ENCODE measurements at regions not wholly inside any gene's neighbourhood (a gene's known extent, or its start where the extent isn't known, plus 50 kb on each side); places are given as distances from the start of the nearest gene placed in this dataset.
"Not testable (repeated sequence)": the region's sequence is repeated elsewhere in the genome, so short reads cannot be mapped to it uniquely, and the experiment has no call there.

DNA sequence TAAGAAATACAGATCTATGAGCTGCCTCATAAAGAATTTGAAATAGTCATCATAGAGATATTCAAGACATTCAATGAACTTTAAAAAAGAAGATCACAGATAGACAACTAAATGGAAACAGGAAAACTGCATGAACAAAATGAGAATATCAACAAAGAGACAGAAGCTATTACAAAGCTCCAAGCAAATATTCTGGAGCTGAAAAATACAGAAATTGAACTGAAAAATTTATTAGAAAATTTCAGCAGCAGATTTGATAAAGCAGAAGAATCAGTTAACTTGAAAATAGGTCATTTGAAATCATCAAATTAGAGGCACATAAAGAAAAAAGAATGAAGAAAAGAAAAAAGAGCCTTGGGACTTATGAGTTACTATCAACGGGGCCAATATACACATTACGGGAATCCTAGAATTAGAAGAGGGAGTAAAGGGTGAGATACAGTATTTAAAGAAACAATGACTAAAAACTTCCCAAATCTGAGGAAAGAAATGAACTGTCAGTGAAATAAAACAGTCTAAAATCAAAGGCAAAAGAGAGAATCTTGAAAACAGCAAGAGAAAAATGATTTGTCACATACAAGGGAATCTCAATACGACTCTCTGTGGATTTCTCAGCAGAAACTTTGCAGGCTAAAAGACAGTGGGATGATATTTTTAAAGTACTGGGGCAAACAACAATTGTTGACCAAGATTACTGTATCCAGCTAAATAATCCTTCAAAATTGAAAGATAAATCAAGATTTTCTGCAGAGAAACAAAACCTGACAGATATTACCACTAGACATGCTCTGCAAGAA lies 641.6 kb downstream of the ANKRD50 start:
- DNase-seq (ENCODE audit: extremely low spot score), result no peak
- H3K4me3 ChIP-seq (ENCODE audit: low read depth, low read length), result no peak overlapping the region
- H3K4me1 ChIP-seq (ENCODE audit: insufficient read depth), result no peaks in the 10 kb centered on the region
- 95% methylated on average over 3 of the region's 3 CpGs for WGBS
- H3K36me3 ChIP-seq (ENCODE audit: insufficient read depth), result no peaks in the 10 kb centered on the region
- no peak overlapping the region for H3K27ac ChIP-seq (ENCODE audit: low read depth)

DNA sequence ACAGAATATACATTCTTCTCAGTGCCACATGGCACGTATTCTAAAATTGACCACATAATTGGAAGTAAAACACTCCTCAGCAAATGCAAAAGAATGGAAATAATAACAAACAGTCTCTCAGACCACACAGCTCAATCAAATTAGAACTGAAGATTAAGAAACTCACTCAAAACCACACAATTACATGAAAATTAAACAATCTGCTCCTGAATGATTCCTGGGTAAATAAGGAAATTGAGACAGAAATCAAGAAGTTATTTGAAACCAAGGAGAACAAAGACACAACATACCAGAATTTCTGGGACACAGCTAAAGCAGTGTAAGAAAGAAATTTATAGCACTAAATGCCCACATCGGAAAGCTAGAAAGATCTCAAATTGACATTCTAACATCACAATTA lies 637.3 kb downstream of the ANKRD50 start:
- H3K27ac ChIP-seq (ENCODE audit: low read depth); H3K4me1 ChIP-seq (ENCODE audit: insufficient read depth); DNase-seq (ENCODE audit: extremely low spot score); H3K4me3 ChIP-seq (ENCODE audit: low read depth, low read length); H3K36me3 ChIP-seq (ENCODE audit: insufficient read depth): not testable (repeated sequence)
- 93% methylated on average over 2 of the region's 2 CpGs for WGBS

DNA sequence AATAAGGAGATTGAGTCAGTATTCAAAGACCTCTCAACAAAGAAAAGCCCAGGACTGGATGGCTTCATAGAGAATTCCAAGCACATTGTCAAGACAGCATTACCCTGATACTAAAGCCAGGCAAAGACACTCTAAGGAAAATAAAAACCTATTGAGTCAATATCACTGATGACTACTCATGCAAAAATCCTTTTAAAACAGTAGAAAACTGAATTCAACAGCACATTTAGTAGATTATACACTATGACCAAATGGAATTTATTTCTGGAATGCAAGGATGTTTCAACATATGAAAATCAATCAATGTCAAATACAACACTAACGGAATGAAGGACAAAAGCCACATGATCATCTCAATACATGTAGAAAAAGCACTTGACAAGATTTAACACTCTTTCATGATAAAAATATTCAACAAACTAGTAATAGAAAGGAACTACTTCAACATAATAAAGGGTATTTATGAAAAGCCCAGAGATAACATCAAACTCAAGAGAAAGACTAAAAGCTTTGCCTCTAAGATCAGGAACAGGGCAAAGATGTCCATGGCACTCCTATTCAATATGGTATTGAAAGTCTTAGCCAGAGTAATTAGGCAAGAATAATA lies 633.3 kb downstream of the ANKRD50 start:
- no peaks in the 10 kb centered on the region for H3K36me3 ChIP-seq (ENCODE audit: insufficient read depth)
- no peak overlapping the region for H3K27ac ChIP-seq (ENCODE audit: low read depth)
- no peaks in the 10 kb centered on the region for H3K4me1 ChIP-seq (ENCODE audit: insufficient read depth)
- DNase-seq (ENCODE audit: extremely low spot score), result no peak
- H3K4me3 ChIP-seq (ENCODE audit: low read depth, low read length), result no peak overlapping the region
- WGBS, result 89% methylated on average over 1 of the region's 1 CpG

DNA sequence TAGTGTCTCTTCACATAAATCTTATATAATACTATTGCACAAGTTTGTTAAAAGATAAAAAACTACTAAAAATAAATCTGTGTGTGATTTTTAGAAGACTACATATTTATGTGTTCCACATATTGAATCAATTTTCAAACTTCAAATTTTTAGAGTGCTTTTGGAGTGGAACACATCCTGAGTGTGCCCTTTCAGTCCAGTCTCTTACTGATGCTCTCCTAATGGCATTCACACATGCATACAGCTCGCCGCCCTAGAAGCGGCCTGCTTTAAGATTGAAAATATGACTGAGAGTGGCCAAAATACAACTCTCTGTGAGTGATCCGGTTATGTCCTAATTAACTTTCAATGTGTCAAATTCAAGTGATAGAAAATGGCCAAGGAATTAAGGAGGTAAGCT lies 628.8 kb downstream of the ANKRD50 start:
- DNase-seq (ENCODE audit: extremely low spot score), result no peak
- Histone ChIP-seq H3K4me1 (ENCODE audit: insufficient read depth) (no peaks in the 10 kb centered on the region), H3K27ac (ENCODE audit: low read depth) (no peak overlapping the region), H3K36me3 (ENCODE audit: insufficient read depth) (no peaks in the 10 kb centered on the region), H3K4me3 (ENCODE audit: low read depth, low read length) (no peak overlapping the region)
- WGBS, result 61% methylated on average over 4 of the region's 4 CpGs

DNA sequence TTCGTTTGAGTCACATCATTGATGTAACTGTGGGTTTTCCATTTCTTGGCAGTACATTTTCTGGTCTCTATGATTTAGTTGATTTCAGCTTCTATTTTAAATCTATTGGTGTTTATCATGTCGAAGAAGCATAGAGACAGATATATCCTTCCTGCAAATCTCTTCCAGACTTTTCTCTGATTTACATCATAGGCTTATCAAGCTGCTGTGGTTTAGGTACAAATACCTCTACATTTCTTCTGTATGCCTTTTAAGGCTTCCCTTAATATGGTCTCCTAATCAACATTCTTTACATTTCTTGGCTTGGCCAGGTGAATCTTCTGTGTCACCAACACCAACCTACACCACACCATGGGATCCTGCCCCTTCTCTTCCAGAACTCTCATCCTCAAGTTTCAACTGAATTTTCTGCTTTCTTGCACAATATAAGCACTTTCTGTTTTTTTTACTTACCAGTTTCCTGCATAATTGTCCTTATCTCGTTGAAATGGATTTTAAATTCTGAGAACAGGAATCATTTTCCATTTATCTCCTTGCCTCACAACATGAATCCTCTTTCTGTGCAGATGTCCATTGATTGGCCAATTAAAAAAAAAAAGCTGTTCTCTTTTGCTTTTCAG lies 626.9 kb downstream of the ANKRD50 start:
- WGBS, result 54% methylated on average over 3 of the region's 3 CpGs
- no peak overlapping the region for H3K4me3 ChIP-seq (ENCODE audit: low read depth, low read length)
- H3K4me1 ChIP-seq (ENCODE audit: insufficient read depth), result no peaks in the 10 kb centered on the region
- DNase-seq (ENCODE audit: extremely low spot score), result no peak
- no peak overlapping the region for H3K27ac ChIP-seq (ENCODE audit: low read depth)
- H3K36me3 ChIP-seq (ENCODE audit: insufficient read depth), result no peaks in the 10 kb centered on the region

DNA sequence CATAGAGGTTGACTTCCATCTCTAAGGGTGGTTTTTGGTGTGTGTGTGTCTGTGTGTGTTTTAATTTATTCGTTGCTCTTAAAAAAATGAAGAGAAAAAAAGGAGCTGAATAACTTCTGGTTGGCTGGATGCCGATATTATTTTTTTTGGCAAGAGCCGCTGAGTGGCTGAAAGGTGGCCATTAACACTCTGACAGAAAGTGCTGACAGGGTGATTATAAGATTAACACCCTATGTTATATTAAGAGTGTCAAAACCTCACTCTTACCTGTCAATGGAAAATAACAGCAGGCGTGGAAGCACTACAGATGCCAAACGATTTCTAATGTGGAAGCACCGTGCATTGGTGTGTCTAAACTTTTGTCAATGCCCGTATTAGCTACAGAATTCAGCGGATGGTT lies 622.5 kb downstream of the ANKRD50 start:
- H3K4me3 ChIP-seq (ENCODE audit: low read depth, low read length), result no peak overlapping the region
- no peaks in the 10 kb centered on the region for H3K36me3 ChIP-seq (ENCODE audit: insufficient read depth)
- no peak overlapping the region for H3K27ac ChIP-seq (ENCODE audit: low read depth)
- 92% methylated on average over 8 of the region's 8 CpGs for WGBS
- DNase-seq (ENCODE audit: extremely low spot score), result no peak
- no peaks in the 10 kb centered on the region for H3K4me1 ChIP-seq (ENCODE audit: insufficient read depth)

DNA sequence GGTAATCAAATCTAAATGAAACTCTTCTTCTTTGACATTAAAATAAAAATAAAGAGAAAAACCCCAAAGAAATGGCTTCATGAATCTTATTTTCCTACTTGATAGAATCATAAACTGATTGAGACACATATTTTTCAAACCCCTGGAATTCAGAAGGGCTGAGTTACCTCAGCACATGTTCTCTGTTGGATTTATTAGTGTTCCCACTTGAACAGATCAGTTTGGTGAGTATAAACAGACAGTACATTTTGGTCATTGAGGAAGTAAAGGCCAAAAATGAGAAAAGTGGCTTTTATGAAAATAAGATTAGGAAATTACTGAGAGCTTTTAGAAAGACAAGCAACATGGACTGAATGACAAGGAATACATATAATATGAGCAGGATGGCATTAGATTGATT lies 620.4 kb downstream of the ANKRD50 start:
- Histone ChIP-seq H3K36me3 (ENCODE audit: insufficient read depth) (no peaks in the 10 kb centered on the region), H3K4me3 (ENCODE audit: low read depth, low read length) (no peak overlapping the region), H3K4me1 (ENCODE audit: insufficient read depth) (no peaks in the 10 kb centered on the region), H3K27ac (ENCODE audit: low read depth) (no peak overlapping the region)
- DNase-seq (ENCODE audit: extremely low spot score), result no peak

DNA sequence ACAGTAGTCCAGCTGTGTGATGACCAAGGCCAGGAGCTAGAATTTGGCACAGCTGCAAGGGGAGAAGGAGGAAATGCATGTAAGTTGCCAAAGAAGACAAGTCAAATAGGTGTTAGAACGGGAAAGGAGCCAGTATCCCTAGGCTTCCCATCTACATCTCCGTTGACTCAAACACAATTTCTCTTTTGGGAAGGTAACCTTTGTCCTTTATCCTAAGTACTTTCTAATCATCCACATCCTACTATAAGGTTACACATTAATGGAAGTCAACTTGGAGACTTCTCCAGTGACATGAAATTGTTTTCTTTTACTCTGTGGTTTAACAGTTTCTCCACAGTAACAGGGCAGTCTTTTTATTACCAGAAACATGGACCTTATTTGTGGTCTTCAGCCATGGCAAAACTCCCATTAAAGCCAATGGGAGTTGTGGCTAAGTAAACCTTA lies 620.0 kb downstream of the ANKRD50 start:
- H3K36me3 ChIP-seq (ENCODE audit: insufficient read depth), result no peaks in the 10 kb centered on the region
- 93% methylated on average over 2 of the region's 2 CpGs for WGBS
- DNase-seq (ENCODE audit: extremely low spot score), result no peak
- no peak overlapping the region for H3K4me3 ChIP-seq (ENCODE audit: low read depth, low read length)
- H3K4me1 ChIP-seq (ENCODE audit: insufficient read depth), result no peaks in the 10 kb centered on the region
- no peak overlapping the region for H3K27ac ChIP-seq (ENCODE audit: low read depth)

DNA sequence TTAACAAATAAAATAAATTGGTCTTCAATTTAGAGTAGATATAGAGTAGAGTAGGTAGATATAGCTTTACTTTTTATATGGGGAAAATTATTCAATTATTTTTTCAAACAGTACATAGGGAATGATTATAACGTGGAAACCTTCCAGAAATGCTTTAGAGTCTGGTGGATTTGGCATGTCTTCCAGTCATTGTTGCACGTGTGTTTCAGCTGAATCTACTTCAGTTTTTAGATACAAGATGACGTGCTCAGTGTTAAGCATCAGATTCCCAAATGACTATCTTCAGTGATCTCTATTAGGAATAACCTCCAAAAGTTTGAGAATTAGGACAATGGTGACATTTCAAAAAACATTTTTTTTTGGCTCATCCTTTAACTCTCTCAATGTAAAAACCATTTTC lies 616.9 kb downstream of the ANKRD50 start:
- H3K27ac ChIP-seq (ENCODE audit: low read depth), result no peak overlapping the region
- H3K4me3 ChIP-seq (ENCODE audit: low read depth, low read length), result no peak overlapping the region
- 56% methylated on average over 3 of the region's 3 CpGs for WGBS
- DNase-seq (ENCODE audit: extremely low spot score), result no peak
- no peaks in the 10 kb centered on the region for H3K36me3 ChIP-seq (ENCODE audit: insufficient read depth)
- H3K4me1 ChIP-seq (ENCODE audit: insufficient read depth), result no peaks in the 10 kb centered on the region

DNA sequence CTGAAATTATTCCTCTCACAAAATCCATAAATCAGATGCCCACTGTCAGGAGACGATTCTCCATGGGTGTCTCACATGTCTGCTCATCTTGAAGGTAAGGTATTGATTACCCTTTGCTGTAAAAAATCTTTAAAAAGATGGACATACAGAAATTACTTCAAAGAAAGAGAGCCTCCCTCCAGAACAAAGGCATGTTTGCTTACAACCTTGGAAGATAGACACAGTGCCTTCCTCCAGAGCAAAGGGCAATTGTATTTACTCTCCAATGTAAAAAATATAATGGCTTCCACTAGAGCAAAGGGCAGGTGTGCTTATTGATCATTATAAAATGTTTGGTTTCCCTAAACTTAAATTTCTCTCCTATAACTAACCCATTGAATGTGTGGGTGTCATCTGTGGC lies 616.2 kb downstream of the ANKRD50 start:
- Histone ChIP-seq H3K4me3 (ENCODE audit: low read depth, low read length) (no peak overlapping the region), H3K4me1 (ENCODE audit: insufficient read depth) (no peaks in the 10 kb centered on the region), H3K36me3 (ENCODE audit: insufficient read depth) (no peaks in the 10 kb centered on the region), H3K27ac (ENCODE audit: low read depth) (no peak overlapping the region)
- DNase-seq (ENCODE audit: extremely low spot score), result no peak
- 61% methylated on average over 1 of the region's 1 CpG for WGBS

DNA sequence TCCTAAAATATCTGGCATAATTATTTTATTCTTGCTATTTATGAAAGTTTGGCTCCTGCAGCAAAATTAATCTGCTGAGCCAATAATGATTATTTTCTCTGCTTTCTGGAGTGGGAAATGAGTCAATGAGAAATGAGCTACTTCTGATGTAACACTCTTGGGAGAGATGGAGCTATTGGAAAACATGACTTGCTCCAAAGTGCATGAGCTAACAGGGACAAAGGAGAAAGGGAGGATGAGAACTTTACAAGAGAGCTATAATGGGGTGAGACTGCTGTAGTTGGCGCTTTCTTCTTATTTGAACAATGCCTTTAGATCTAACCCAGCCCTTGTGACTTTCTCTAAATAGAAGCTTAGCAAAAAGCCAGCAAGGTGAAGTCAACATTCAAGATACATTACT lies 615.1 kb downstream of the ANKRD50 start:
- Histone ChIP-seq H3K4me3 (ENCODE audit: low read depth, low read length) (no peak overlapping the region), H3K4me1 (ENCODE audit: insufficient read depth) (no peaks in the 10 kb centered on the region), H3K27ac (ENCODE audit: low read depth) (no peak overlapping the region), H3K36me3 (ENCODE audit: insufficient read depth) (no peaks in the 10 kb centered on the region)
- WGBS, result 97% methylated on average over 1 of the region's 1 CpG
- no peak for DNase-seq (ENCODE audit: extremely low spot score)

DNA sequence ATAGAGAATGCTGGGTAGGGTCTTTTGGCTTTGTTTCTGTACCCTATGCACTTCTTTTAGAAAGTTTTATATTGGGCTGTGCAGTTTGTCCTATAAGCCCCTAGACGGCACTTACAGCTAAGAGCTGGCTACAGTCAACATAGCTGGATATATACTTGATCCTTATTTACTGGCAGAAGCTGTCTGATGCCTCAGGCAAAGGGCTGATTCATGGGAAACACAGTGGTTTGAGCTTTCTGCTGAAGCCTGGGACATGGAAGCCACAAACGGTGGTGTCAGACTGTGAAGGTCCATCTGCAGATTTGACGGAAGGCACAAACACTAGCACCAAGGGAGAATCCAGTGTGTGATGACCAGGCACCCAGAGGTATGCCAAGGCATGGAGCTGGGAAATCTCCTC lies 608.4 kb downstream of the ANKRD50 start:
- no peaks in the 10 kb centered on the region for H3K4me1 ChIP-seq (ENCODE audit: insufficient read depth)
- WGBS, result 91% methylated on average over 3 of the region's 3 CpGs
- no peak overlapping the region for H3K27ac ChIP-seq (ENCODE audit: low read depth)
- no peak overlapping the region for H3K4me3 ChIP-seq (ENCODE audit: low read depth, low read length)
- no peaks in the 10 kb centered on the region for H3K36me3 ChIP-seq (ENCODE audit: insufficient read depth)
- DNase-seq (ENCODE audit: extremely low spot score), result no peak

DNA sequence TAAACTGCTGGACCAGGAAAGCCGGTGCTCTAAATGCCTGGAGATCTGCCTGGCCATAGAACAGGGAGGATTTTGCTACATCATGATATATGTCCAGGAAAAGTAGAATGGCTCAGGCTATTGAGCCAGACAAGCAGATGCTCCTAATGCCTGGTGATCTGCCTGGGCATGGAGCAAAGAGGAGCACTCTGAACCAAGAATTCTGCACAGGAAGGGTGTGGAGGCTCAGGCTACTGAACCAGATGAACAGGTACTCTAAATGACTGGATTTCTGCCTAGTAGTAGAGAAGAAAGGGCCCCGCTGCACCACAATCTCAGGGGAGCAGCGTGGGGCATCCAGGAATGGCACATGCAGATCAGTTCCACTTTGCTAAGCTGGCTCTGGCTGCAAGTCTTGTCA lies 607.9 kb downstream of the ANKRD50 start:
- H3K27ac ChIP-seq (ENCODE audit: low read depth), result no peak overlapping the region
- H3K36me3 ChIP-seq (ENCODE audit: insufficient read depth), result no peaks in the 10 kb centered on the region
- H3K4me1 ChIP-seq (ENCODE audit: insufficient read depth), result no peaks in the 10 kb centered on the region
- 92% methylated on average over 3 of the region's 3 CpGs for WGBS
- no peak for DNase-seq (ENCODE audit: extremely low spot score)
- no peak overlapping the region for H3K4me3 ChIP-seq (ENCODE audit: low read depth, low read length)

DNA sequence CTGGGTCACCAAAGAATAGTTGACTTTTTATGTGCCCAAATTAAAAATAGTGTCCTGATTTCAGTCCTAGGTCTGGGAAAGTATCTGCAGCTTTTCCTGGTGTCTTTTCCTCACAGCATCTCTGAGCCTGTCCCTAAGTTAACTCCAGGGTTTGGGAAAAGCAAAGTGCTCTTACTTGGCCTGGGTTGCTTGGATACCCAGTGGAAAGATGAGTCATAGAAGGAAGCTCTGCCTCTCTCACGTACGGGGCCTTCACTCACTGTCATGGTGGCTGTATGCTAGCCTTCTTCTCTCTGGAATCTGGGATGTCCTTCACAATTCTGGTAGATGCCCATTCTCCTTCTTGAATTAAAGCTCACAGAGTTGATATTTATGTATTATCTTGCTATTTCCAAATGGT lies 607.3 kb downstream of the ANKRD50 start:
- Histone ChIP-seq H3K4me3 (ENCODE audit: low read depth, low read length) (no peak overlapping the region), H3K36me3 (ENCODE audit: insufficient read depth) (no peaks in the 10 kb centered on the region), H3K4me1 (ENCODE audit: insufficient read depth) (no peaks in the 10 kb centered on the region), H3K27ac (ENCODE audit: low read depth) (no peak overlapping the region)
- no peak for DNase-seq (ENCODE audit: extremely low spot score)
- 67% methylated on average over 2 of the region's 2 CpGs for WGBS
